Astrocyte (in vitro differentiated cells and primary cell): ENCODE measurements at regions not wholly inside any gene's neighbourhood (a gene's known extent, or its start where the extent isn't known, plus 50 kb on each side); places are given as distances from the start of the nearest gene placed in this dataset.

Experiments
- CTCF ChIP-seq: IDR thresholded peaks from 2 replicates; pipeline ENCODE4 v1.5.1; 2011; ENCODE audit warnings: low read depth, mild to moderate bottlenecking, inconsistent platforms, low read length, moderate library complexity; ENCODE audit not compliant: insufficient read depth
- EZH2 ChIP-seq: IDR thresholded peaks from 2 replicates; pipeline ENCODE4 v1.6.1; 2012; ENCODE audit warnings: mild to moderate bottlenecking, low read length, inconsistent platforms; ENCODE audit not compliant: insufficient read depth

DNA sequence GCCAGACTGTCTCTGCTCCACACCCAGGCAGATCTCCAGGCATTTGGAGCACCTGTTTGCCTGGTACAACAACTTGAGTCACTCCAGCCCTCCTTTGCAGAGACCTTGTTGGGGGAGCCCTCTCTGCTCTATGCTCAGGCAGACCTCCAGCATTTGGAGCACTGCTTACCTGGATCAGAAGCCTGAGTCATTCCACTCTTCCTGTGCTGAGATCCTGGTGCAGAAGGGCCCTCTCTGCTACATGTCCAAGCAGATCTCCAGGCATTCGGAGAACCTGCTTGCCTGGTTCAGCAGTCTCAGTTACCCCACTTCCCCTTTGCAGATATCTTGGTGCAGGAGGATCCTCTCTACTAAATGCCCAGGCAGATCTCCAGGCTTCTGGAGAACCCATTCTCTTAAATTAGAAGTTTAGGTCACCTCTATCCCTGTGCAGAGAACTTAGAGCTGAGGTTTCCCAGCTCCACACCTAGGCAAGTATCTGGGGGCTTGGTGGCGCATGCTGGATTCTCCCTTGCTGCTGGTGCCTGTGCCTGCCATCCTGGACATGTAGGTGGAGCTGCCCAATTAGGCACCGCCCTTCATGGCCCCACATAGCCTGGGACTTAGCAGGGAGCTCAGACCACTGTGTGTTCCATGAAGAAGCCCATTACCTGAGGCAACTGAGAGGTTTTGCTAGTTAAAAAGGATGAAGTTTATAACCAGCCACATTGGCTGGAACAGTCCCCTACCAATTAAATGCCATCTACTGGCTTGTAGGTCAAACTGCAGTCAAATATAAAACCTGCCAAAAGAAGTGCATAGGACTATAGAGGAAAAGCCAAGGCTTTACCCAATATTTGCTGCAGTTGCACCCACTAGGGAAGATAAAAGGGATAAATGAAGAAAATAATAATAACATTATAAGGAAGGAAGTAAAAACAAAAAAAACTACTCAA, 97.6 kb upstream of the SLITRK6 start:
- TF ChIP-seq CTCF (peak; percentile 7), EZH2 (no peak)
